Panc1 (cell line): ENCODE measurements at regions not wholly inside any gene's neighbourhood (a gene's known extent, or its start where the extent isn't known, plus 50 kb on each side); places are given as distances from the start of the nearest gene placed in this dataset.

Experiments
- ATAC-seq: fragments of 200-7000 bp; cut with Tn5 transposase; 2 replicates; pipeline ENCODE4 v1.9.1; 2020; ENCODE audit warnings: mild to moderate bottlenecking, moderate library complexity
- BruUV-seq: library from RNA; stranded (reverse); fragments of 400-500 nt; replicated peaks from 2 replicates; lab custom pipeline; 2021; lab: Mats Ljungman, UMichigan
- CTCF ChIA-PET: fragments of 300-600 bp; sonication (Branson Sonifier 250); formaldehyde crosslinking; loops from one replicate; lab custom pipeline; 2022; ENCODE audit warnings: antibody characterized with exemption; lab: Charles Lee
- POLR2A ChIA-PET: fragments of 300-600 bp; sonication (Branson Sonifier 250); formaldehyde crosslinking; loops from one replicate; lab custom pipeline; 2022; ENCODE audit warnings: antibody characterized with exemption; lab: Charles Lee
- DNase-seq: peaks from one replicate; pipeline ENCODE4 v3.0.0-alpha.2; 2010; ENCODE audit warnings: low read depth, low spot score
- H3K27ac ChIP-seq: 2 replicates; pipeline ENCODE4 v1.5.1; 2011; ENCODE audit warnings: mild to moderate bottlenecking, low read length, inconsistent platforms
- H3K27me3 ChIP-seq: fragments of 200-500 bp; sonication (Bioruptor generic); 2 replicates; pipeline ENCODE4 v1.6.0; 2014; ENCODE audit warnings: low read length, inconsistent platforms; ENCODE audit not compliant: control insufficient read depth, insufficient read depth
- H3K36me3 ChIP-seq: fragments of 200-500 bp; sonication (Bioruptor generic); 2 replicates; pipeline ENCODE4 v1.5.1; 2014; ENCODE audit warnings: inconsistent platforms, mild to moderate bottlenecking, low read length, moderate library complexity; ENCODE audit not compliant: control insufficient read depth, insufficient read depth
- H3K4me1 ChIP-seq: 2 replicates; pipeline ENCODE4 v1.5.1; 2011; ENCODE audit warnings: inconsistent platforms, mild to moderate bottlenecking, low read length, moderate library complexity; ENCODE audit not compliant: control insufficient read depth, insufficient read depth
- H3K4me3 ChIP-seq, 2 experiments: 2 replicates each; pipeline ENCODE4 v1.5.1; 2011 to 2012; ENCODE audit warnings: low read depth in 2 of 2, low read length in 2 of 2, mild to moderate bottlenecking in 2 of 2, inconsistent platforms in 1 of 2, moderate library complexity in 1 of 2
- H3K9me3 ChIP-seq: fragments of 200-500 bp; sonication (Bioruptor generic); 2 replicates; pipeline ENCODE4 v1.5.1; 2014; ENCODE audit warnings: low read depth, mild to moderate bottlenecking, inconsistent platforms, low read length, moderate library complexity; ENCODE audit not compliant: control insufficient read depth, insufficient read depth
- POLR2AphosphoS5 ChIP-seq: IDR thresholded peaks from 2 replicates; pipeline ENCODE4 v1.6.1; 2012; ENCODE audit warnings: mild to moderate bottlenecking, low read depth, low read length, moderate library complexity
- SIN3A ChIP-seq: IDR thresholded peaks from 2 replicates; pipeline ENCODE4 v1.6.1; 2012; ENCODE audit warnings: low read depth, mild to moderate bottlenecking, low read length, moderate library complexity, borderline replicate concordance; ENCODE audit not compliant: insufficient read depth
- TCF7L2 ChIP-seq: IDR thresholded peaks from 2 replicates; pipeline ENCODE4 v1.6.1; 2011; ENCODE audit warnings: mild to moderate bottlenecking, low read depth, low read length, inconsistent platforms
- in situ Hi-C: cut with HindIII; loops from 2 replicates; pipeline ENCODE4 v1.10.0; 2016; ENCODE audit warnings: low sequenced_read_pairs, low pct_unique_long_range_greater_than_20kb
- intact Hi-C: fragments of 100-400 bp; cut with micrococcal nuclease; formaldehyde crosslinking; loops from one replicate; pipeline ENCODE4 v1.10.0; 2022; ENCODE audit not compliant: unreplicated experiment
- TF ChIP-seq, protein P1 (sequence below), 2 experiments: IDR thresholded peaks; 2 replicates each; pipeline ENCODE4 v1.6.1; 2011 to 2012; ENCODE audit warnings: low read depth in 2 of 2, control low read depth in 1 of 2, low read length in 1 of 2, mild to moderate bottlenecking in 1 of 2, moderate library complexity in 1 of 2; ENCODE audit not compliant: insufficient read depth in 1 of 2
- TF ChIP-seq, protein P2 (sequence below): fragments of 450-650 bp; IDR thresholded peaks from 2 replicates; pipeline ENCODE4 v1.5.1; 2017; ENCODE audit warnings: mild to moderate bottlenecking

DNA sequence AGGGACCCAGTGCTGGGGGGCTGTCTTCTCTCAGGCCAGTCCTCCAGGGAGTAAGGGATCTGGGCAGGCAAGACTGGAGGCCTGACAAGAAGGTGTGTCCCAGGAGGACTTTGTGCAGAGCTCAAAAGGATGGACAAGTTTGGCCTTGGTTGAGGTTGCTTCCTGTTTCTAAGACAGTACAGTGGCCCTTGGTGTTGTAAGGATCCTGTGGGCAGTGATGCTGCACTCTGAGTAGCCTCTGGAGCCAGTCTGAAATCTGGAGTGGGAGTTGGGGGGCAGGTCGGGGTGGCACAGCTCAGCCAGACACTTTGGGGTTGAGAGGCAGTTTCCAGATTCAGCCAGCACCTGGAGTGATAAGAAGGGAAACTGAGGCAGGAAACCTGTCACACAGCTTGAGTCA lies 139.2 kb upstream of the ZMIZ1 start:
- Histone ChIP-seq H3K4me1 (no peaks in the 10 kb centered on the region), H3K27me3 (no peaks in the 10 kb centered on the region), H3K36me3 (no peaks in the 10 kb centered on the region), H3K27ac (no peak overlapping the region), H3K9me3 (no peaks in the 10 kb centered on the region), H3K4me3 (no peak overlapping the region)
- intact Hi-C loops = no loop called here
- POLR2A ChIA-PET = interaction anchor here (0.5 kb wide), 1 partner anchor 44 kb away, joined by 4 read pairs; no protein-coding TSS in a partner anchor
- in situ Hi-C loops = no loop called here
- no peak for TF ChIP-seq SIN3A
- TF ChIP-seq, protein P1, sequence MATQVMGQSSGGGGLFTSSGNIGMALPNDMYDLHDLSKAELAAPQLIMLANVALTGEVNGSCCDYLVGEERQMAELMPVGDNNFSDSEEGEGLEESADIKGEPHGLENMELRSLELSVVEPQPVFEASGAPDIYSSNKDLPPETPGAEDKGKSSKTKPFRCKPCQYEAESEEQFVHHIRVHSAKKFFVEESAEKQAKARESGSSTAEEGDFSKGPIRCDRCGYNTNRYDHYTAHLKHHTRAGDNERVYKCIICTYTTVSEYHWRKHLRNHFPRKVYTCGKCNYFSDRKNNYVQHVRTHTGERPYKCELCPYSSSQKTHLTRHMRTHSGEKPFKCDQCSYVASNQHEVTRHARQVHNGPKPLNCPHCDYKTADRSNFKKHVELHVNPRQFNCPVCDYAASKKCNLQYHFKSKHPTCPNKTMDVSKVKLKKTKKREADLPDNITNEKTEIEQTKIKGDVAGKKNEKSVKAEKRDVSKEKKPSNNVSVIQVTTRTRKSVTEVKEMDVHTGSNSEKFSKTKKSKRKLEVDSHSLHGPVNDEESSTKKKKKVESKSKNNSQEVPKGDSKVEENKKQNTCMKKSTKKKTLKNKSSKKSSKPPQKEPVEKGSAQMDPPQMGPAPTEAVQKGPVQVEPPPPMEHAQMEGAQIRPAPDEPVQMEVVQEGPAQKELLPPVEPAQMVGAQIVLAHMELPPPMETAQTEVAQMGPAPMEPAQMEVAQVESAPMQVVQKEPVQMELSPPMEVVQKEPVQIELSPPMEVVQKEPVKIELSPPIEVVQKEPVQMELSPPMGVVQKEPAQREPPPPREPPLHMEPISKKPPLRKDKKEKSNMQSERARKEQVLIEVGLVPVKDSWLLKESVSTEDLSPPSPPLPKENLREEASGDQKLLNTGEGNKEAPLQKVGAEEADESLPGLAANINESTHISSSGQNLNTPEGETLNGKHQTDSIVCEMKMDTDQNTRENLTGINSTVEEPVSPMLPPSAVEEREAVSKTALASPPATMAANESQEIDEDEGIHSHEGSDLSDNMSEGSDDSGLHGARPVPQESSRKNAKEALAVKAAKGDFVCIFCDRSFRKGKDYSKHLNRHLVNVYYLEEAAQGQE (IDR thresholded peaks at IDR 0.05; ENCODE audit: insufficient read depth in 1 of 2, low read depth in 2 of 2, low read length in 1 of 2) = no peak
- no peak for TF ChIP-seq POLR2AphosphoS5
- no peak for TF ChIP-seq TCF7L2
- TF ChIP-seq, protein P2, sequence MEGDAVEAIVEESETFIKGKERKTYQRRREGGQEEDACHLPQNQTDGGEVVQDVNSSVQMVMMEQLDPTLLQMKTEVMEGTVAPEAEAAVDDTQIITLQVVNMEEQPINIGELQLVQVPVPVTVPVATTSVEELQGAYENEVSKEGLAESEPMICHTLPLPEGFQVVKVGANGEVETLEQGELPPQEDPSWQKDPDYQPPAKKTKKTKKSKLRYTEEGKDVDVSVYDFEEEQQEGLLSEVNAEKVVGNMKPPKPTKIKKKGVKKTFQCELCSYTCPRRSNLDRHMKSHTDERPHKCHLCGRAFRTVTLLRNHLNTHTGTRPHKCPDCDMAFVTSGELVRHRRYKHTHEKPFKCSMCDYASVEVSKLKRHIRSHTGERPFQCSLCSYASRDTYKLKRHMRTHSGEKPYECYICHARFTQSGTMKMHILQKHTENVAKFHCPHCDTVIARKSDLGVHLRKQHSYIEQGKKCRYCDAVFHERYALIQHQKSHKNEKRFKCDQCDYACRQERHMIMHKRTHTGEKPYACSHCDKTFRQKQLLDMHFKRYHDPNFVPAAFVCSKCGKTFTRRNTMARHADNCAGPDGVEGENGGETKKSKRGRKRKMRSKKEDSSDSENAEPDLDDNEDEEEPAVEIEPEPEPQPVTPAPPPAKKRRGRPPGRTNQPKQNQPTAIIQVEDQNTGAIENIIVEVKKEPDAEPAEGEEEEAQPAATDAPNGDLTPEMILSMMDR = no peak
- BruUV-seq = no TSS peak
- DNase-seq (no peak), ATAC-seq (no peak)
- CTCF ChIA-PET = no interaction called here

DNA sequence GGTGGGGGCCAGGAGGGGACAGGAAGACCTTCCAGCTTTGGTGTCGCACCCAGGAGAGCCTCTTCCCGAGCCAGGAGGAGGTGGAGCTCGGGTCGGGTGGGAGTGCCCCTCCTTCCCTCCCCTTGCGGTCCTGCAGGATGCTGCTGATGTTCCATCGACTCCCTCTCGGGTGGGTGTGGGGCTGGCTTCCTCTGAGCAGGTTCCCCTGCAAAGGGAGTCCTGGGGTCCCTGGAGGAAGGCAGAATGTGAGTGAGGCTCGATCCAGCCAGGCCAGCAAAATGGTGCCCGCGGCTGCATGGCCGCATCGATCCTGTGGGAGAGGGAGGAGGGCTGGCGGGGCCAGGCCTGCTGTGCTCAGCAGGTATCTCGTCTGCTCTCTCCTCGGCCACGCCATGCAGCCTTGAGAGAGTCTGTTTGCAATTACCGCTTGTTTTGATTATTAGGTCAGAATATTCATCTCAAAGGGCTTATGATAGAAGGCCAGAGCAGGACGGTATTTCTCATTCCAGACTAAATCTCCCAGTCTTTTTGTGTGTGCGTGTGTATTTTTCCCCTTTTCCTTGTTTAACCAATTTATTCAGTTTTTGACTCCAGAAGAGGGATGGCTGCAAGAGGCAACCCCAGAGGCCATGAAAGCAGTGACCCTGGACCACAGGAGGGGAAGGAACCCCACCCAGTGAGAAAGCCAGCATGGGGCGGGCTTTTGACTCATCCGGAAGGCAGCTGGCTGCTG lies 137.3 kb upstream of the ZMIZ1 start:
- no peak for ATAC-seq
- TF ChIP-seq, protein P2 = no peak
- no peak for TF ChIP-seq TCF7L2
- TF ChIP-seq, protein P1 (IDR thresholded peaks at IDR 0.05; ENCODE audit: insufficient read depth in 1 of 2, low read depth in 2 of 2, low read length in 1 of 2) = no peak
- no peak for TF ChIP-seq POLR2AphosphoS5
- no peak for TF ChIP-seq SIN3A
- ChIA-PET CTCF (no interaction called here), POLR2A (no interaction called here)
- in situ Hi-C loops = no loop called here
- Histone ChIP-seq H3K4me1 (no peaks in the 10 kb centered on the region), H3K36me3 (no peaks in the 10 kb centered on the region), H3K9me3 (no peaks in the 10 kb centered on the region), H3K4me3 (no peak overlapping the region), H3K27ac (no peak overlapping the region), H3K27me3 (no peaks in the 10 kb centered on the region)
- intact Hi-C loops = no loop called here
- no peak for DNase-seq
- no TSS peak for BruUV-seq
